ENCODE measurements at regions not wholly inside any gene's neighbourhood (a gene's known extent, or its start where the extent isn't known, plus 50 kb on each side); places are given as distances from the start of the nearest gene placed in this dataset.

GRCh38 chr13:105328212-105328611 lies 1207.2 kb downstream of the EFNB2 start:
- no peak for TF ChIP-seq CTCF (conservative IDR thresholded peaks at IDR 0.05; ENCODE audit: low read depth, low read length)
- no peak for TF ChIP-seq EZH2 (IDR thresholded peaks at IDR 0.05; ENCODE audit: low read length, unreplicated experiment)
- no peak for TF ChIP-seq EZH2phosphoT487 (IDR thresholded peaks at IDR 0.05; ENCODE audit: borderline replicate concordance, low read length)
